ENCODE measurements at regions not wholly inside any gene's neighbourhood (a gene's known extent, or its start where the extent isn't known, plus 50 kb on each side); places are given as distances from the start of the nearest gene placed in this dataset.
A peak's percentile ranks its signal among the peaks of the same experiment; 100 is the strongest.

DNA sequence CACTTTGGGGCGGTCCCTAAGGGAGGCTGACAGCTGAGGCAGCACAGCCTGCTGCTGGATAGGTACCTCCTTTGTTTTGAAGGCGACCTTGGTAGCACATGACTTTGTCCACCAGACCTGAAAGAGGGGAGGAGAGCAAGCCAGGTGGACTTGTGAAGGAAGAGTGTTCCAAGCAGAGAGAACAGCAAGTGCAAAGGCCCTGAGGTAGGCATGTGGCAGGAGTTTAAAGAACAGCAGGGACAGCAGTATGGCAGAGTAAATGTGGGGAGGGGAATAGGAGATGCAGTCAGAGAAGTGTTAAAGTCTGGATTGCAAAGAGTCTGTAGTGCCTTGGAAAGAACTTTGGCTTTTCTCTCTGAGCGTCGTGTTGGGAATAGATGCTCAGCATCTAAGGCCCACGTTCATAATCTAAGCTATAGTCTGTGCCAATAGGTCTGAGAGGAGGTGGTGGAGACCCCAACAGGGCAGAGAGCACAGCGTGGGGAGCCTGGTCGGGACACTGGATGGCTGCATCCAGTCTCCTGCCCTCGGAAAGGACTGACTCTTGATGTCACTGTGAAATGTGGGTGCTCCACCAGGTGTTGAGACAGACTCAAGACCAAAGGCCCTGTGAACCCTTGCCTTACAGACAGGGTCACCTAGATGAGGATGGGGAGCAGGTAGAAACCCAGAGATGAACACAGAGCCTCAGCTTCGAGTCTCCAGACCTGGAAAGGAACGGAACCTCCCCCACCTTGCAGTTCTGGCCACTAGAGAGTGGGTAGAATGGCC lies 242.1 kb upstream of the PWP1 start:
- DNase-seq (ENCODE audit: low read depth): no peak

DNA sequence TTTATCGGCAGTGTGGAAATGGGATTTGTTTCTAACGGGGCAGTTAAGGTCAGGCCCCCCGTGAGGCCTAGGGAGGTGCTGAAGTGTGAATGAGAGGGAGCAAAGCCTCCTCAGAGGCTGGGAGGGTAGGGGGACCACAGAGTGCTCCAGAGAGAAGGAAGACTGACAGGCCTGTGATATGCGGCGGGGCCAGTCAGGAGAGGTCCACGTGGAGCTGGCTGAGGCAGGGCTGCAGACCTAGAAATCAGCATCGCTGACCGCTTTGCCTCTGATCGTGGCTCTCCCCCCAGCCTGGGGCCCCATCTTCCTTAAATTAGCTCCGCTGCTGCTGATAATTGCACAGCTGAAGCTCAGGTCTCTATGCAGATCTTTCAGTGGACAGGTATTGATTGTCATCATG lies 240.8 kb upstream of the PWP1 start:
- no peak for DNase-seq (ENCODE audit: low read depth)

GRCh38 chr12:107446476-107446875 lies 239.1 kb upstream of the PWP1 start:
- DNase-seq (ENCODE audit: low read depth): no peak

DNA sequence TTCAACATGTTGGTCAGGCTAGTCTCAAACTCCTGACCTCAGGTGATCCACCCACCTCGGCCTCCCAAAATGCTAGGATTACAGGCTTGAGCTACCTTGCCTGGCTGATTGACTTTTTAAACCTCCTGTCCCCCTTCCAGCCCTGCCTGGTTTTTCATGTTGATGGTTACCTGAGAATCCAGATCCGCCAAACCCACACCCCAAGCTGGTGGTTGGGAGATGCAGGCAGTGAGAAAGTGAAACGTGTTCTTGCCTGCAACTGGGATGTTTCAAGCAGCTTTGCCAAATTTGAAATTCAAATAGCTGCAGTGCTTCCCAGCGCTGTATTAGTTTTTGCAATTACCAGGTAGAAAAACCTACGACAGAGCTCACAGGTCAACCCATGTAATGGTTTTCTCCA lies 238.3 kb upstream of the PWP1 start:
- no peak for DNase-seq (ENCODE audit: low read depth)

GRCh38 chr12:107448198-107448597 lies 237.4 kb upstream of the PWP1 start:
- DNase-seq (ENCODE audit: low read depth): no peak

- no peak for DNase-seq (ENCODE audit: low read depth)
Observed at GRCh38 chr12:107449891-107450290, 235.7 kb upstream of the PWP1 start.

DNA sequence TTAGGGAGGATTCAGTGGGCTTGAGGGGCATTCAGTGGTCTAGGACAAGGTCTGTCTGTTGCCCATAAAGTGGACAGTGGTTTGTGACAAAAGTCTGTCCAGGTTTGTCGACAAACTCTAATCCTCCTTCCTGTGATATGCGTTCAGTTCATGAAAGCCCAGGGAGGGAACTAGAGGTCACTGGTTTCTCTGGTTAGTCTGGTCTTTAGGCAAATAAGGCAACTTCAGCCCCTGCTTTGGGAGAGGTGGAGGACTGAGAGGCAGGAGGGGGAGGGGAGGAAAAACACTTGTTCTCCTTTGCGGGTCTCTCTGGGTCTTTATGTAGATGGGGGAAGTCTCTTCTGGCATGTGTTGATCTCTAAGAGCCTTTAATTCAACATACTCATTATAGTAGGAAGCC lies 235.1 kb upstream of the PWP1 start:
- DNase-seq (ENCODE audit: low read depth): no peak

DNA sequence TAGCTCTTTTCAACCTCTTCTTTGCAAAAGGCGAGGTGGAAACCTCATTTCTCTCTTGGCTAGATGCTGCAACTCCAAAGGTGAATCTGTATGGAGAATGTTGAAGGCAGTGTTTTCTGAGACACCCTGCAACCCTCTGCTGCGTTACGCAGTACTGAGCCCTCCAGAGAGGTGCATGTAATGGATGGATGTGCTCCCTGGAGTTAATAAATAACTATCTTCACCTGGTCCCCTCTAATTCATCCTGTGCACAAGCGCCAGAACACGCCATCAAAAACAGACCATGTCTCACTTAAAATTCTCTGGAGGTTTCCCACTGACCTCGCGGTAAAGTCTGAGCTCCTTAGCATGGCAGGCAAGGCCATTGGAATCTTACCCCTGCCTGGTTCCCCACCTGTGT lies 234.4 kb upstream of the PWP1 start:
- no peak for DNase-seq (ENCODE audit: low read depth)

DNA sequence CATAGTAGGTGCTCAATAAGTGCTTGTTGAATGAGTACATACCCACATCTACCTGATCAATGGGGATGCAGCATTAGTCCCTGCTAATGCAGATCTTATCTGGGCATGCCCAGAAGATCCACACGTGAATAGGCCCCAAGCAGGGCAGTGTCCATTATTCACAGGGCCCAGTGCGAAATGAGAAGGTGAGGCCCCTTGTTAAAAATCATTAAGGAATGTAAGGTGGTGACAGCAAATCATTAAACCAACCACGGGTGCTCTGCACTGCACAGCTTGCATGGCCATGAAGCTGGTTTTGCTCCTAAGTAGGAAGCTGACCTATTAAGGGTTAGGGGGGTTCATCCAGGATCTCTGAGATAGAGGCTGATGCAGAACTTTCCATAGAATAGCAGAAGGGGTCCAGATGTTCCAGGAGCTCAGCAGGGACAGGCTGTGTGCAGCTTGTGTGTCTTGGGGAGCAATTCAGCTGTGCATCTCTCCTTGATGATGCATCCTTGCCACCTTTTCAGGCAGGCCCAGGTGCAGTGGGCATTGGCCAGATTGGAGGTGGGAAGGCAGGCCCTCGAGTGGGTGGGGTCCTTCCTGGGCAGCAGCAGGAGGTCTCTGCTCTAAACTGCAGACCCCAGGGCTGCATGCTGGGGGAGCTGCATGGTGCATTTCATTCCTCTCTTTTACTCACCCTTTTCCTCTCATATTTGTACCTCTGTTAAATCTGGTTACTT lies 231.3 kb upstream of the PWP1 start:
- no peak for DNase-seq (ENCODE audit: low read depth)

GRCh38 chr12:107457362-107457935 lies 228.2 kb upstream of the PWP1 start:
- no peak for DNase-seq (ENCODE audit: low read depth)

DNA sequence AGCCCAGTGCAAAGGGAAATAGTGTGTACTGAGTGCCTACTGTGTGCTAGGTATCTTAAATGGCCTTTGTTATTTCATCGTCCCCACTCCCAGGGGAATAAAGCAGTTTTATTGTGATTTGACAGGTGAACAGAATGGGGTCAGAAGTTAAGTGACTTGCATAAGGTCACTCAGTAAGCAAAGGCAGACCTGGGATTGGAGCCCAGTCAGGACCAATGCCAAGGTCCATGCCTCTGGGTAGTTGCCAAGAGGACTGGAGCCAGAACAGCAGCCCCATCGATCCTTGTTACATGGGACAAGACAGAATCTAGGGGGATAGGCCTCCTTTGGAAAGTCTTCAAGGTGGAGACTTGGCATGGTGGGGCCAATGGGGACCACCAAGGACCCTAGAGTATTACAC lies 227.4 kb upstream of the PWP1 start:
- DNase-seq (ENCODE audit: low read depth): no peak

GRCh38 chr12:107458990-107459389 lies 226.6 kb upstream of the PWP1 start:
- no peak for DNase-seq (ENCODE audit: low read depth)

GRCh38 chr12:107459641-107460040 lies 226.0 kb upstream of the PWP1 start:
- DNase-seq (ENCODE audit: low read depth): no peak

- peak; percentile 65 for DNase-seq (ENCODE audit: low read depth)
Observed at GRCh38 chr12:107461222-107461975, 224.2 kb upstream of the PWP1 start.

GRCh38 chr12:107462428-107463332 lies 222.9 kb upstream of the PWP1 start:
- no peak for DNase-seq (ENCODE audit: low read depth)

DNA sequence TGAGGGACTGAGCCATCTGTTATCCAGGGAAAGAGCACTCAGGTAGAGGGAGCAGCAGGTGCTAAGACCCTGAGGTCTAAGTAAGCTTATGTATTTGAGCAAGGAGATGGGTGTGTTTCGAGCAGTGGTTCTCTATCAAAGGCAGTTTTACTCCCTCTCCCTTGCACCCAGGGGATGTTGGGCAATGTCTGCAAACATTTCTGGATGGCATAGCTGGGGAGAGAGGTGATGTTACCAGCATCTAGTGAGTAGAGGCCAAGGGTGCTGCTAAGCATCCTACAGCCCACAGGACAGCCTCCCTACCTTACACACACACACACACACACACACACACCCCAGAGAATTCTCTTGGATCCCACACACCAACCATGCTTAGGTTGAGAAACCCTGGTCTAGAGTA lies 221.0 kb upstream of the PWP1 start:
- no peak for DNase-seq (ENCODE audit: low read depth)

DNA sequence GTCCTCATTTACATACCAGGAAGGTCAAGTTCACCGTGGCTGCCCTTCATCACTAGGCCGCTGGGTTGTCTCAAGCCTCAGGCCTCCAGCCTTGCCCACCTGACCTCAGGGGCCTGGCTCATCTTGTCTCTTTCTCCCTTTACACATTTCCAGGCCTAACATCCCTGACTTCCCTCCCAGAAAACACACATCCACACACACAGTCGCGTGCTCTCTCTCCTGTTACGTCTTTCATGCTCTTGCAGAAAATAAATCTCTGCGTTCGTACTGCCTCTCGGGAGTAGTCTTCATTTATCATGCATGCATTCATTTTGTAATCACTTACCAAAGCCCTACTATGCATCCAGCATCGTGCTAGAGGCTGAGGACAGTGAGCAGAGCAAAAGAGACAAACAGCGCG lies 220.0 kb upstream of the PWP1 start:
- no peak for DNase-seq (ENCODE audit: low read depth)

GRCh38 chr12:107467716-107468115 lies 217.9 kb upstream of the PWP1 start:
- no peak for DNase-seq (ENCODE audit: low read depth)

DNA sequence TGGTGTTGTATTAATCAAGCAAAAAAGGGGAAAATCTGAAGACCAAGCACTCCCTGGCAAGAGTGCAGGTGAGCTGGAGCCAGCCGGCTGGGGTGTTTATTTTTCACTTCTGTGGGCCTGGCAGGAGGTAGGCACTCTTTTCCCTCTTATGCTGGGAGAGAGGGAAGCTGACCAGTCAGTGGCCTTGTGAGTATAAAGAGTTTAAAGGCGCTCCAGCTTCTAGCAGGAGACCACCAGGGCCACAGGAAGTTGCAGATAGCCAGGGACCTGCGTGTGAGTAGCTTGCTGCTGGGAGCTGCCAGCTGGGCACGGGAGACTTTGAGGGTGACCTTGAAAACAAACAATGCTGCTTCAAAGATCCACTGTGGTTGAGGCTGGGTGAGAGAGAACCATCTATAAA lies 217.4 kb upstream of the PWP1 start:
- DNase-seq (ENCODE audit: low read depth): no peak

- no peak for DNase-seq (ENCODE audit: low read depth)
Observed at GRCh38 chr12:107469011-107469410, 216.6 kb upstream of the PWP1 start.

- DNase-seq (ENCODE audit: low read depth): no peak
Observed at GRCh38 chr12:107470645-107471044, 215.0 kb upstream of the PWP1 start.

DNA sequence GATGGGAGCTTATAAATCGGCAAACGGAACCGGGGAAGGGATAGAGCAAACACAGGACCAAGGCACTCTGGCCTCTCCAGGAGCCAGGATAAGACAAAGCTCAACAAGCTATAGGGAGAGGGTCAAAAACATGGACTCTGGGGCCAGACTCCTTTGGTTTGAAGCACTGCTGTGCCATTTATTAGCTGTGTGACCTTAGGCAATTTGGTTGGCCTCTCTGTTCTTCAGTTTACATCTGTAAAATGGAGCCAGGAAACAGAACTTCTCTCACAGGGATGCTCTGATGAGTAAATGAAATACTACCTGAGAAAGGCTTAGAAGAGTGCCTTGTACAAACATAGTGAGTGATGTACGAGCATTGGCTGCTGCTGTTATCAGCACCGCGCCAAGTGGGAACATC lies 213.3 kb upstream of the PWP1 start:
- DNase-seq (ENCODE audit: low read depth): no peak

Measured in HS-5 (cell line).